WTC11 (cell line): ENCODE measurements at regions not wholly inside any gene's neighbourhood (a gene's known extent, or its start where the extent isn't known, plus 50 kb on each side); places are given as distances from the start of the nearest gene placed in this dataset.
"Not testable (repeated sequence)": the region's sequence is repeated elsewhere in the genome, so short reads cannot be mapped to it uniquely, and the experiment has no call there.

Source experiments
- ATAC-seq: fragments of 200-7000 bp; cut with Tn5 transposase; 2 replicates; pipeline ENCODE4 v1.10.0; 2021; ENCODE audit warnings: mild to moderate bottlenecking, moderate library complexity
- CTCF ChIA-PET: fragments of 300-600 bp; sonication (Branson Sonifier 250); formaldehyde crosslinking; loops from one replicate; lab custom pipeline; 2021; ENCODE audit warnings: antibody characterized with exemption; lab: Charles Lee
- POLR2A ChIA-PET: fragments of 350-600 bp; sonication (Branson Sonifier 250); formaldehyde crosslinking; loops from one replicate; lab custom pipeline; 2021; ENCODE audit warnings: antibody characterized with exemption; lab: Charles Lee
- DNase-seq: peaks from one replicate; pipeline ENCODE4 v3.0.0; 2021; ENCODE audit warnings: low spot score
- H3K27ac Mint-ChIP-seq: 2 replicates; pipeline ENCODE4 v1.8.0; 2021; ENCODE audit warnings: mixed read lengths
- H3K27me3 Mint-ChIP-seq: 2 replicates; pipeline ENCODE4 v1.8.0; 2021; ENCODE audit warnings: low read depth, mild to moderate bottlenecking, moderate library complexity, mixed read lengths
- H3K36me3 Mint-ChIP-seq: 2 replicates; pipeline ENCODE4 v1.8.0; 2021; ENCODE audit warnings: mixed read lengths
- H3K4me1 Mint-ChIP-seq: 2 replicates; pipeline ENCODE4 v1.8.0; 2022; ENCODE audit warnings: mixed read lengths
- H3K4me3 Mint-ChIP-seq: 2 replicates; pipeline ENCODE4 v1.8.0; 2021; ENCODE audit warnings: mild to moderate bottlenecking, moderate library complexity, mixed read lengths
- H3K9me3 Mint-ChIP-seq: 2 replicates; pipeline ENCODE4 v1.8.0; 2021; ENCODE audit warnings: mixed read lengths
- ATF1 ChIP-seq: sonication (generic); formaldehyde crosslinking; IDR thresholded peaks from 2 replicates; pipeline ENCODE4 v1.8.1; 2023; ENCODE audit warnings: mild to moderate bottlenecking, moderate library complexity, missing genetic modification reagents
- CBFB ChIP-seq: sonication (generic); formaldehyde crosslinking; IDR thresholded peaks from 2 replicates; pipeline ENCODE4 v1.8.1; 2022; ENCODE audit warnings: mild to moderate bottlenecking, low read depth, missing genetic modification reagents
- E2F4 ChIP-seq: sonication (generic); formaldehyde crosslinking; IDR thresholded peaks from 2 replicates; pipeline ENCODE4 v1.8.1; 2022; ENCODE audit warnings: low read depth, mild to moderate bottlenecking, moderate library complexity, missing genetic modification reagents, borderline replicate concordance
- FOXK1 ChIP-seq: sonication (generic); formaldehyde crosslinking; IDR thresholded peaks from 2 replicates; pipeline ENCODE4 v1.8.0; 2022; ENCODE audit warnings: mild to moderate bottlenecking, moderate library complexity, missing genetic modification reagents
- IRF2 ChIP-seq: sonication (generic); formaldehyde crosslinking; IDR thresholded peaks from 2 replicates; pipeline ENCODE4 v1.8.0; 2022; ENCODE audit warnings: low read depth, missing genetic modification reagents, borderline replicate concordance
- JUN ChIP-seq: sonication (generic); formaldehyde crosslinking; IDR thresholded peaks from 2 replicates; pipeline ENCODE4 v1.8.0; 2023; ENCODE audit warnings: mild to moderate bottlenecking, missing genetic modification reagents
- NR1H2 ChIP-seq: sonication (generic); formaldehyde crosslinking; IDR thresholded peaks from 2 replicates; pipeline ENCODE4 v1.9.0; 2021; ENCODE audit warnings: mild to moderate bottlenecking, moderate library complexity, missing genetic modification reagents
- PRDM15 ChIP-seq: sonication (generic); formaldehyde crosslinking; IDR thresholded peaks from 2 replicates; pipeline ENCODE4 v1.8.0; 2022; ENCODE audit warnings: missing genetic modification reagents
- RELA ChIP-seq: sonication (generic); formaldehyde crosslinking; IDR thresholded peaks from 2 replicates; pipeline ENCODE4 v1.8.1; 2022; ENCODE audit warnings: missing genetic modification reagents, mild to moderate bottlenecking, borderline replicate concordance
- RORB ChIP-seq: fragments of 250-450 bp; sonication (Bioruptor Pico); IDR thresholded peaks from 2 replicates; pipeline ENCODE4 v1.9.0; 2021; ENCODE audit warnings: mild to moderate bottlenecking
- SP1 ChIP-seq: sonication (generic); formaldehyde crosslinking; conservative IDR thresholded peaks from 2 replicates; pipeline ENCODE4 v1.8.1; 2022; ENCODE audit warnings: missing genetic modification reagents
- TCF7 ChIP-seq: sonication (generic); formaldehyde crosslinking; IDR thresholded peaks from 2 replicates; pipeline ENCODE4 v1.8.0; 2022; ENCODE audit warnings: mild to moderate bottlenecking, low read depth, missing genetic modification reagents, moderate library complexity
- ZBTB21 ChIP-seq: sonication (generic); formaldehyde crosslinking; IDR thresholded peaks from 2 replicates; pipeline ENCODE4 v1.8.1; 2023; ENCODE audit warnings: mild to moderate bottlenecking, missing genetic modification reagents, borderline replicate concordance
- ZNF219 ChIP-seq: sonication (generic); formaldehyde crosslinking; IDR thresholded peaks from 2 replicates; pipeline ENCODE4 v1.8.0; 2023; ENCODE audit warnings: missing genetic modification reagents, mild to moderate bottlenecking, borderline replicate concordance
- ZNF671 ChIP-seq: fragments of 250-450 bp; sonication (Bioruptor Pico); IDR thresholded peaks from 2 replicates; pipeline ENCODE4 v1.8.0; 2021; ENCODE audit warnings: mild to moderate bottlenecking
- TF ChIP-seq, protein P1 (sequence below): fragments of 250-450 bp; sonication (Bioruptor Pico); IDR thresholded peaks from 2 replicates; pipeline ENCODE4 v1.9.0; 2021; ENCODE audit warnings: mild to moderate bottlenecking
- TF ChIP-seq, protein P2 (sequence below): sonication (generic); formaldehyde crosslinking; IDR thresholded peaks from 2 replicates; pipeline ENCODE4 v1.8.0; 2022; ENCODE audit warnings: mild to moderate bottlenecking, missing genetic modification reagents
- TF ChIP-seq, protein P3 (sequence below): sonication (generic); formaldehyde crosslinking; IDR thresholded peaks from 2 replicates; pipeline ENCODE4 v1.8.1; 2023; ENCODE audit warnings: mild to moderate bottlenecking, missing genetic modification reagents, borderline replicate concordance
- TF ChIP-seq, protein P4 (sequence below): fragments of 250-450 bp; sonication (Bioruptor Pico); IDR thresholded peaks from 2 replicates; pipeline ENCODE4 v2.1.2; 2022; ENCODE audit warnings: mild to moderate bottlenecking, moderate library complexity
- TF ChIP-seq, protein P5 (sequence below): sonication (generic); formaldehyde crosslinking; IDR thresholded peaks from 2 replicates; pipeline ENCODE4 v1.8.1; 2023; ENCODE audit warnings: mild to moderate bottlenecking, missing genetic modification reagents, moderate library complexity
- TF ChIP-seq, protein P6 (sequence below): sonication (generic); formaldehyde crosslinking; IDR thresholded peaks from 2 replicates; pipeline ENCODE4 v1.8.0; 2022; ENCODE audit warnings: mild to moderate bottlenecking, missing genetic modification reagents

DNA sequence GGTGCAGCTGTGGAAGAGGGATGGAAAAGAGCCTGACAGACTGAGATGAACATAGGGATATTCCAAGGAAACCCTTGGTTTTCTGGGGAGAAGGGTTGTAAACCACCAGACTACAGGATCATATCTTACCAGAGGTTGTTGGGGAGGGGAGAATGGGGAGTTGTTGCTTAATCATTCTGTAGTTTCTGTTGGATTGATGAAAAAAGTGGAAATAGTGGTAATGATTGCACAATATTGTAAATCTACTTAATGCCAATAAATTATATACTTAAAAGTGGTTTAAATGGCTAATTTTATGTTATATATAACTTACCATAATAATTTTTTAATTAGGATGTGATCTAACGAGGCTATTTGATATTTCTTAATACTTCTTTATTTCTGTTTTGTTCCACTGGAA, 800.9 kb downstream of the BCL11A start:
- TF ChIP-seq ZNF219 (CRISPR knock-in tag) (no peak), SP1 (no peak), ZNF671 (CRISPR knock-in tag) (no peak), JUN (CRISPR knock-in tag) (no peak), ZBTB21 (CRISPR knock-in tag) (no peak), E2F4 (no peak), TCF7 (CRISPR knock-in tag) (no peak), FOXK1 (CRISPR knock-in tag) (no peak), CBFB (CRISPR knock-in tag) (no peak), ATF1 (CRISPR knock-in tag) (no peak), NR1H2 (CRISPR knock-in tag) (no peak), RORB (CRISPR knock-in tag) (no peak)
- TF ChIP-seq, protein P1, sequence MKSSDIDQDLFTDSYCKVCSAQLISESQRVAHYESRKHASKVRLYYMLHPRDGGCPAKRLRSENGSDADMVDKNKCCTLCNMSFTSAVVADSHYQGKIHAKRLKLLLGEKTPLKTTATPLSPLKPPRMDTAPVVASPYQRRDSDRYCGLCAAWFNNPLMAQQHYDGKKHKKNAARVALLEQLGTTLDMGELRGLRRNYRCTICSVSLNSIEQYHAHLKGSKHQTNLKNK (CRISPR knock-in tag) = no peak
- TF ChIP-seq, protein P2, sequence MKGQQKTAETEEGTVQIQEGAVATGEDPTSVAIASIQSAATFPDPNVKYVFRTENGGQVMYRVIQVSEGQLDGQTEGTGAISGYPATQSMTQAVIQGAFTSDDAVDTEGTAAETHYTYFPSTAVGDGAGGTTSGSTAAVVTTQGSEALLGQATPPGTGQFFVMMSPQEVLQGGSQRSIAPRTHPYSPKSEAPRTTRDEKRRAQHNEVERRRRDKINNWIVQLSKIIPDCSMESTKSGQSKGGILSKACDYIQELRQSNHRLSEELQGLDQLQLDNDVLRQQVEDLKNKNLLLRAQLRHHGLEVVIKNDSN = no peak
- TF ChIP-seq, protein P3, sequence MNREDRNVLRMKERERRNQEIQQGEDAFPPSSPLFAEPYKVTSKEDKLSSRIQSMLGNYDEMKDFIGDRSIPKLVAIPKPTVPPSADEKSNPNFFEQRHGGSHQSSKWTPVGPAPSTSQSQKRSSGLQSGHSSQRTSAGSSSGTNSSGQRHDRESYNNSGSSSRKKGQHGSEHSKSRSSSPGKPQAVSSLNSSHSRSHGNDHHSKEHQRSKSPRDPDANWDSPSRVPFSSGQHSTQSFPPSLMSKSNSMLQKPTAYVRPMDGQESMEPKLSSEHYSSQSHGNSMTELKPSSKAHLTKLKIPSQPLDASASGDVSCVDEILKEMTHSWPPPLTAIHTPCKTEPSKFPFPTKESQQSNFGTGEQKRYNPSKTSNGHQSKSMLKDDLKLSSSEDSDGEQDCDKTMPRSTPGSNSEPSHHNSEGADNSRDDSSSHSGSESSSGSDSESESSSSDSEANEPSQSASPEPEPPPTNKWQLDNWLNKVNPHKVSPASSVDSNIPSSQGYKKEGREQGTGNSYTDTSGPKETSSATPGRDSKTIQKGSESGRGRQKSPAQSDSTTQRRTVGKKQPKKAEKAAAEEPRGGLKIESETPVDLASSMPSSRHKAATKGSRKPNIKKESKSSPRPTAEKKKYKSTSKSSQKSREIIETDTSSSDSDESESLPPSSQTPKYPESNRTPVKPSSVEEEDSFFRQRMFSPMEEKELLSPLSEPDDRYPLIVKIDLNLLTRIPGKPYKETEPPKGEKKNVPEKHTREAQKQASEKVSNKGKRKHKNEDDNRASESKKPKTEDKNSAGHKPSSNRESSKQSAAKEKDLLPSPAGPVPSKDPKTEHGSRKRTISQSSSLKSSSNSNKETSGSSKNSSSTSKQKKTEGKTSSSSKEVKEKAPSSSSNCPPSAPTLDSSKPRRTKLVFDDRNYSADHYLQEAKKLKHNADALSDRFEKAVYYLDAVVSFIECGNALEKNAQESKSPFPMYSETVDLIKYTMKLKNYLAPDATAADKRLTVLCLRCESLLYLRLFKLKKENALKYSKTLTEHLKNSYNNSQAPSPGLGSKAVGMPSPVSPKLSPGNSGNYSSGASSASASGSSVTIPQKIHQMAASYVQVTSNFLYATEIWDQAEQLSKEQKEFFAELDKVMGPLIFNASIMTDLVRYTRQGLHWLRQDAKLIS (CRISPR knock-in tag) = no peak
- TF ChIP-seq, protein P4, sequence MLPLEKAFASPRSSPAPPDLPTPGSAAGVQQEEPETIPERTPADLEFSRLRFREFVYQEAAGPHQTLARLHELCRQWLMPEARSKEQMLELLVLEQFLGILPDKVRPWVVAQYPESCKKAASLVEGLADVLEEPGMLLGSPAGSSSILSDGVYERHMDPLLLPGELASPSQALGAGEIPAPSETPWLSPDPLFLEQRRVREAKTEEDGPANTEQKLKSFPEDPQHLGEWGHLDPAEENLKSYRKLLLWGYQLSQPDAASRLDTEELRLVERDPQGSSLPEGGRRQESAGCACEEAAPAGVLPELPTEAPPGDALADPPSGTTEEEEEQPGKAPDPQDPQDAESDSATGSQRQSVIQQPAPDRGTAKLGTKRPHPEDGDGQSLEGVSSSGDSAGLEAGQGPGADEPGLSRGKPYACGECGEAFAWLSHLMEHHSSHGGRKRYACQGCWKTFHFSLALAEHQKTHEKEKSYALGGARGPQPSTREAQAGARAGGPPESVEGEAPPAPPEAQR (CRISPR knock-in tag) = no peak
- TF ChIP-seq, protein P5, sequence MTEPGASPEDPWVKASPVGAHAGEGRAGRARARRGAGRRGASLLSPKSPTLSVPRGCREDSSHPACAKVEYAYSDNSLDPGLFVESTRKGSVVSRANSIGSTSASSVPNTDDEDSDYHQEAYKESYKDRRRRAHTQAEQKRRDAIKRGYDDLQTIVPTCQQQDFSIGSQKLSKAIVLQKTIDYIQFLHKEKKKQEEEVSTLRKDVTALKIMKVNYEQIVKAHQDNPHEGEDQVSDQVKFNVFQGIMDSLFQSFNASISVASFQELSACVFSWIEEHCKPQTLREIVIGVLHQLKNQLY (CRISPR knock-in tag) = no peak
- ATAC-seq (no peak), DNase-seq (no peak)
- H3K4me1 Mint-ChIP-seq = no peaks in the 10 kb centered on the region
- ChIA-PET POLR2A (no interaction called here), CTCF (no interaction called here)
- no peaks in the 10 kb centered on the region for H3K27me3 Mint-ChIP-seq
- H3K36me3 Mint-ChIP-seq = no peaks in the 10 kb centered on the region
- no peak overlapping the region for H3K4me3 Mint-ChIP-seq
- H3K9me3 Mint-ChIP-seq = no peaks in the 10 kb centered on the region
- no peak overlapping the region for H3K27ac Mint-ChIP-seq

GRCh38 chr2:59752071-59752470, 801.4 kb downstream of the BCL11A start:
- POLR2A ChIA-PET = no interaction called here
- H3K4me1 Mint-ChIP-seq = no peaks in the 10 kb centered on the region
- H3K27ac Mint-ChIP-seq = no peak overlapping the region
- H3K27me3 Mint-ChIP-seq = no peaks in the 10 kb centered on the region
- H3K36me3 Mint-ChIP-seq = no peaks in the 10 kb centered on the region
- CTCF ChIA-PET = interaction anchor here (1.1 kb wide), 1 partner anchor 136 kb away, joined by 3 read pairs; no protein-coding TSS in a partner anchor
- ATAC-seq (no peak), DNase-seq (no peak)
- H3K9me3 Mint-ChIP-seq = no peaks in the 10 kb centered on the region
- TF ChIP-seq IRF2 (no peak), SP1 (no peak), CBFB (CRISPR knock-in tag) (no peak), PRDM15 (no peak), RELA (no peak)
- TF ChIP-seq, protein P5 (CRISPR knock-in tag) = no peak
- TF ChIP-seq, protein P6, sequence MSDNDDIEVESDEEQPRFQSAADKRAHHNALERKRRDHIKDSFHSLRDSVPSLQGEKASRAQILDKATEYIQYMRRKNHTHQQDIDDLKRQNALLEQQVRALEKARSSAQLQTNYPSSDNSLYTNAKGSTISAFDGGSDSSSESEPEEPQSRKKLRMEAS (CRISPR knock-in tag) = no peak
- H3K4me3 Mint-ChIP-seq = no peak overlapping the region

- H3K4me3 Mint-ChIP-seq, H3K27ac Mint-ChIP-seq, ATAC-seq, POLR2A ChIA-PET, H3K27me3 Mint-ChIP-seq, H3K9me3 Mint-ChIP-seq, H3K36me3 Mint-ChIP-seq, DNase-seq, H3K4me1 Mint-ChIP-seq: not testable (repeated sequence)
- CTCF ChIA-PET = interaction anchor here (1.1 kb wide), 1 partner anchor 137 kb away, joined by 3 read pairs; no protein-coding TSS in a partner anchor
These were observed 802.2 kb downstream of the BCL11A start for GRCh38 chr2:59751214-59751613.
